GM23338 (cell line): ENCODE measurements at regions not wholly inside any gene's neighbourhood (a gene's known extent, or its start where the extent isn't known, plus 50 kb on each side); places are given as distances from the start of the nearest gene placed in this dataset.

Experiments
- ATAC-seq: fragments of 200-7000 bp; cut with Tn5 transposase; 3 replicates; pipeline ENCODE4 v1.9.1; 2020
- DNase-seq: peaks from one replicate; pipeline ENCODE4 v3.0.0-alpha.2; 2015; ENCODE audit warnings: low spot score
- H2AFZ ChIP-seq: fragments of 200-600 bp; sonication (generic); 2 replicates; pipeline ENCODE4 v1.8.0; 2016; ENCODE audit warnings: antibody characterized with exemption, mild to moderate bottlenecking, moderate library complexity
- H3F3A ChIP-seq: fragments of 200-600 bp; sonication (generic); replicated peaks from 2 replicates; pipeline ENCODE4 v1.8.0; 2017; ENCODE audit warnings: antibody characterized with exemption, mixed run types, low read depth
- H3K27ac ChIP-seq: fragments of 200-600 bp; sonication (generic); 2 replicates; pipeline ENCODE4 v1.6.1; 2016; ENCODE audit warnings: low read depth
- H3K27me3 ChIP-seq: fragments of 200-600 bp; sonication (generic); 2 replicates; pipeline ENCODE4 v1.8.0; 2016; ENCODE audit warnings: mild to moderate bottlenecking, mixed run types, moderate library complexity; ENCODE audit not compliant: insufficient read depth
- H3K36me3 ChIP-seq: fragments of 200-600 bp; sonication (generic); 2 replicates; pipeline ENCODE4 v1.8.0; 2016; ENCODE audit warnings: mild to moderate bottlenecking; ENCODE audit not compliant: insufficient read depth
- H3K4me1 ChIP-seq: fragments of 200-600 bp; sonication (generic); 2 replicates; pipeline ENCODE4 v1.8.0; 2016; ENCODE audit warnings: mild to moderate bottlenecking, moderate library complexity; ENCODE audit not compliant: insufficient read depth
- H3K4me2 ChIP-seq: fragments of 200-600 bp; sonication (generic); 2 replicates; pipeline ENCODE4 v1.7.1; 2017; ENCODE audit warnings: mixed run types
- H3K4me3 ChIP-seq: fragments of 200-600 bp; sonication (generic); 2 replicates; pipeline ENCODE4 v1.6.1; 2016; ENCODE audit warnings: mixed run types
- H3K79me2 ChIP-seq: fragments of 200-600 bp; sonication (generic); replicated peaks from 2 replicates; pipeline ENCODE4 v1.8.0; 2017; ENCODE audit warnings: mild to moderate bottlenecking; ENCODE audit not compliant: insufficient read depth
- H3K9me2 ChIP-seq: fragments of 200-600 bp; sonication (generic); 2 replicates; pipeline ENCODE4 v1.8.0; 2017; ENCODE audit not compliant: insufficient read depth
- H4K20me1 ChIP-seq: fragments of 200-600 bp; sonication (generic); replicated peaks from 2 replicates; pipeline ENCODE4 v1.8.0; 2017; ENCODE audit warnings: mild to moderate bottlenecking; ENCODE audit not compliant: insufficient read depth
- H3K27ac Mint-ChIP-seq: 2 replicates; pipeline ENCODE4 v1.8.0; 2020; ENCODE audit warnings: inconsistent platforms, mild to moderate bottlenecking, moderate library complexity, mixed read lengths
- H3K27me3 Mint-ChIP-seq: 3 replicates; pipeline ENCODE4 v1.8.0; 2022; ENCODE audit warnings: low read depth, mild to moderate bottlenecking, moderate library complexity, mixed read lengths, inconsistent platforms; ENCODE audit not compliant: insufficient read depth, poor library complexity
- H3K36me3 Mint-ChIP-seq: 3 replicates; pipeline ENCODE4 v1.8.0; 2021; ENCODE audit warnings: low read depth, mild to moderate bottlenecking, inconsistent platforms, moderate library complexity, mixed read lengths
- H3K4me1 Mint-ChIP-seq: 3 replicates; pipeline ENCODE4 v1.8.0; 2020; ENCODE audit warnings: mild to moderate bottlenecking, inconsistent platforms, mixed read lengths
- H3K4me3 Mint-ChIP-seq: 3 replicates; pipeline ENCODE4 v1.8.0; 2021; ENCODE audit warnings: moderate library complexity, mild to moderate bottlenecking, inconsistent platforms, mixed read lengths
- H3K9me3 Mint-ChIP-seq: 3 replicates; pipeline ENCODE4 v1.8.0; 2020; ENCODE audit warnings: moderate library complexity, mild to moderate bottlenecking, inconsistent platforms, mixed read lengths
- CREB1 ChIP-seq: fragments of 250-450 bp; sonication (Bioruptor Pico); IDR thresholded peaks from 2 replicates; pipeline ENCODE4 v1.5.0; 2020; ENCODE audit warnings: low read depth, mild to moderate bottlenecking, moderate library complexity
- CTCF ChIP-seq, 2 experiments: fragments of 200-600 bp in 1 of 2; sonication (generic) in 1 of 2; conservative IDR thresholded peaks; 2 replicates each; pipeline versions ENCODE4 v1.5.1 to v1.6.1; 2016 to 2017; ENCODE audit warnings: antibody characterized with exemption in 2 of 2, low read depth in 2 of 2, mild to moderate bottlenecking in 2 of 2, moderate library complexity in 1 of 2
- ETS1 ChIP-seq: IDR thresholded peaks from 2 replicates; pipeline ENCODE4 v1.6.1; 2016; ENCODE audit warnings: antibody characterized with exemption
- EZH2 ChIP-seq: fragments of 200-600 bp; sonication (generic); IDR thresholded peaks from one replicate; pipeline ENCODE4 v1.8.0; 2017; ENCODE audit warnings: antibody characterized with exemption, mild to moderate bottlenecking, low read depth; ENCODE audit not compliant: unreplicated experiment
- EZH2phosphoT487 ChIP-seq: fragments of 200-600 bp; sonication (generic); IDR thresholded peaks from one replicate; pipeline ENCODE4 v1.8.1; 2018; ENCODE audit warnings: antibody characterized with exemption; ENCODE audit not compliant: unreplicated experiment
- JUNB ChIP-seq: IDR thresholded peaks from one replicate; pipeline ENCODE4 v1.6.1; 2016; ENCODE audit warnings: antibody characterized with exemption; ENCODE audit not compliant: unreplicated experiment
- NANOG ChIP-seq: IDR thresholded peaks from 2 replicates; pipeline ENCODE4 v1.6.1; 2016; ENCODE audit warnings: antibody characterized with exemption, borderline replicate concordance
- POLR2AphosphoS5 ChIP-seq: IDR thresholded peaks from 2 replicates; pipeline ENCODE4 v1.6.1; 2016; ENCODE audit warnings: antibody characterized with exemption, low read depth
- REST ChIP-seq: IDR thresholded peaks from one replicate; pipeline ENCODE4 v1.6.1; 2018; ENCODE audit warnings: antibody characterized with exemption; ENCODE audit not compliant: unreplicated experiment
- STAT1 ChIP-seq: IDR thresholded peaks from one replicate; pipeline ENCODE4 v1.6.1; 2016; ENCODE audit warnings: antibody characterized with exemption; ENCODE audit not compliant: unreplicated experiment
- ZNF114 ChIP-seq: fragments of 250-450 bp; sonication (Bioruptor Pico); IDR thresholded peaks from 2 replicates; pipeline ENCODE4 v1.5.0; 2020; ENCODE audit warnings: mild to moderate bottlenecking, moderate library complexity
- ZNF331 ChIP-seq: fragments of 250-450 bp; sonication (Bioruptor Pico); IDR thresholded peaks from 2 replicates; pipeline ENCODE4 v1.5.0; 2020; ENCODE audit warnings: low read depth, mild to moderate bottlenecking, moderate library complexity
- ZNF462 ChIP-seq: fragments of 250-450 bp; sonication (Bioruptor Pico); IDR thresholded peaks from 2 replicates; pipeline ENCODE4 v1.5.0; 2020; ENCODE audit warnings: mild to moderate bottlenecking, moderate library complexity

- TF ChIP-seq REST (no peak), JUNB (no peak)
These were observed 1050.3 kb upstream of the MAP3K7 start (continued) for GRCh38 chr6:91637217-91637616.

- no peaks in the 10 kb centered on the region for H3K27me3 ChIP-seq
- peak overlapping the region; percentile 43; the same call in 1 of the 2 replicates for H2AFZ ChIP-seq
- H3K36me3 Mint-ChIP-seq, result 0 out of 3 replicates have a peak, but pooled peaks cover 2% of the 10 kb centered on the region
- DNase-seq, result peak; percentile 11
- no peak overlapping the region for H3K4me3 ChIP-seq
- H3F3A ChIP-seq, result no peaks in the 10 kb centered on the region
- peak; percentile 68 for ATAC-seq
- no peaks in the 10 kb centered on the region for H4K20me1 ChIP-seq
- peaks cover 16% of the 10 kb centered on the region for H3K4me1 ChIP-seq
- H3K27ac Mint-ChIP-seq, result peak overlapping the region; percentile 9; the same call in 1 of the 2 replicates
- H3K4me1 Mint-ChIP-seq, result peaks cover 22% of the 10 kb centered on the region
- H3K27me3 Mint-ChIP-seq, result peaks cover 7% of the 10 kb centered on the region
- no peak overlapping the region for H3K4me3 Mint-ChIP-seq
- no peaks in the 10 kb centered on the region for H3K79me2 ChIP-seq
- H3K9me3 Mint-ChIP-seq, result no peaks in the 10 kb centered on the region
- no peak overlapping the region for H3K27ac ChIP-seq
- H3K4me2 ChIP-seq, result 0 out of 2 replicates have a peak overlapping the region, but pooled peaks have one; percentile 43
- H3K36me3 ChIP-seq, result no peaks in the 10 kb centered on the region
- H3K9me2 ChIP-seq, result no peaks in the 10 kb centered on the region; the same call in 1 of the 2 replicates
- no peak for TF ChIP-seq ETS1
- no peak for TF ChIP-seq ZNF331
- TF ChIP-seq CTCF (conservative IDR thresholded peaks at IDR 0.05; ENCODE audit: low read depth in 2 of 2), result no peak
- TF ChIP-seq EZH2phosphoT487, result no peak
- no peak for TF ChIP-seq ZNF114 (CRISPR knock-in tag)
- TF ChIP-seq EZH2, result no peak
- no peak for TF ChIP-seq STAT1
- TF ChIP-seq ZNF462 (CRISPR knock-in tag), result no peak
- no peak for TF ChIP-seq NANOG
- TF ChIP-seq CREB1 (CRISPR knock-in tag), result no peak
- no peak for TF ChIP-seq POLR2AphosphoS5
These were observed 1047.9 kb upstream of the MAP3K7 start for GRCh38 chr6:91634791-91635190.
